ENCODE measurements at regions not wholly inside any gene's neighbourhood (a gene's known extent, or its start where the extent isn't known, plus 50 kb on each side); places are given as distances from the start of the nearest gene placed in this dataset.

DNA sequence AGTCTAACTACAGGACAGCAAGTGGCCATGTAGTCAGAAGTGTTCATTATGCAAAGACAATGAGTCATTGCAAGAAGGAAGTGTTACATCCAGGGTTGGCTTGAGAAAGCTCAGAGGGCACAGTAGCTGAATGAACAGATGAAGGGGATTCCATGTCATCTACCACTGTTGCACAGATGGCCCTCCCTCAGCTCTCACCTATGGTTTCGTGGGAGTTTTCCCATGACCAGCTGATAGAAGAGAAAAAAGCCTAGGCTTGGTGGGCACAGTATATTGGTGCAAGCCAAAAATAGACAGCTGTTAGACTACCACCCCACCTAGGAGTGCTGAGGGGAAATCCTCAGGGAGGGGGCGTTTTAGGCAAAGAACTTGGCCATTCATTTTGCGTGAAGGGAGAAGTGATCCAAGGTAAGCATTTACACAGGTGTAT is 217.0 kb downstream of the DMRT2 start:
- no peak for DNase-seq (ENCODE audit: low read depth)

DNA sequence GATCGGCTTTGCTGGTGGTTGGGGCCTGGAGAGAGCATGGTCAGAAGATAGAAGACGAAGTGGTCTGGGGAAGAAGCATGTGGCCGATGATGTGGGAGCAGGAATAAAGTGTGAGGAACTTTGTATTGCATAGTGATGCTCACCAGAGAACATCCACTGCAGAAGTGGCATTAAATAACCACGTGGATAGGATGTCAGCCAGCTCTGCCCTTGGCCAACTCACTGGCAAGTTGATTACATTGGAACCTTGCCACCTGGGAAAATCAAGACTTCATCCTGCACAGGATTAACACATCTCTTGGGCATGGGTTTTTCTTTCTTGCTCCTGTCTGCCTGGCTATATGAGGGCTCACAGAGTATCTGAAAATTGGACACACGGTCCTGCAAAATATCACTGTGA is 217.4 kb downstream of the DMRT2 start:
- no peak for DNase-seq (ENCODE audit: low read depth)

DNA sequence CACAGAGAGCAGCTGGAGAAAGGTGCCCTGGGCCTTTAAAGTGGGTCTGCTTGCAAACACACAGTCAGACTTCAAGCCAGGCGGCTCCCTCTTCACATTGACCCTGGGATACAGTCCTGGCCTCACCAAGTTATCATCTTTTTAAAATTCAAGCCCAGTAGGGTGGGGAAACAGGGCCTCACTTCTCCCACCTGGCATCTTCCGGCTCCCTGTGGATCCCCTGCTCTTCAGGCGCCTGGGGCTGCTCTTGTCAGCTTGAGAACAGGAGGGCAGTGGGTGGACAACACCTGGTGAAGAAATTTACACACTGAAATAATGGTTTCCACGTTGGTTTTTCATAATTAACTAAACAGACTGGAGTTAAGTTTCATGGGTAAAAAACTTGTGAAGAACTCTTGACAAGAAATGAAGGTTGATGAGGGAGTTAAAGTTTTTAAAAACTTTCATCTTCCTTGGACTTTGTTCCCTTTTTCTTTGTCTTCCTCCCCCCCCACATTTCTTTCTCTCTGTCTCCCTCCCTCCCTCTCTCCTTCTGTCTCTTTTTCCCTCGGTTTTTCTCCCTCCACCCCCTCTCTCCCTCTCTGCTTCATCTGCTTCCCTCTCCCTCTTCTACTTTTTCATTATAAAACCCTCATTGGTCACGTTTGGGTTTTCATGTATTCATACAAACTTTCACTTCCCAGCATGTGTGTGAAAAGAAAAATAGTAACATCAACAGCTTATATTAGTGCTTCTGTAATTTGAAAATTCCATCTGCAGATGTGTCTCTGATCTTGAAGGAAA is 219.6 kb downstream of the DMRT2 start:
- no peak for DNase-seq (ENCODE audit: low read depth)

- no peak for DNase-seq (ENCODE audit: low read depth)
These were observed 221.2 kb downstream of the DMRT2 start for GRCh38 chr9:1271367-1271766.

DNA sequence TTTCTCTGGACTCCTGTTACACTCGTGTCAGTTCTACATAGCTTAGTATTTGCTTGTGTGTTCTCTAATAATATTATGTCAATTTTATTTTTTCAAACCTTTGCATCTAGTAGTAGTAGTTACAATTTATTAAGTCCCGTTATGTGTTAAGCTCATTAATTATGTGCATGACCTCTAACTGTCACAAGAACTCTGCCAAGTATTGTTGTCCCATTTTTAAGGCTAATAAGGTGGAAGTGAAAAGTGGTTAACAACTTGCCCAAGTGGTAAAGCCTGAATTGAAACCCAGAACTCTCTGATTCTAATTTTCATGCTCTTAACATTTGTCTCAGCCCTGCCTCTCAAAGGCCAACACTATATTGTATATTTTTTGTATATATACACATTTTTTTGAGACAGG is 221.6 kb downstream of the DMRT2 start:
- no peak for DNase-seq (ENCODE audit: low read depth)

DNA sequence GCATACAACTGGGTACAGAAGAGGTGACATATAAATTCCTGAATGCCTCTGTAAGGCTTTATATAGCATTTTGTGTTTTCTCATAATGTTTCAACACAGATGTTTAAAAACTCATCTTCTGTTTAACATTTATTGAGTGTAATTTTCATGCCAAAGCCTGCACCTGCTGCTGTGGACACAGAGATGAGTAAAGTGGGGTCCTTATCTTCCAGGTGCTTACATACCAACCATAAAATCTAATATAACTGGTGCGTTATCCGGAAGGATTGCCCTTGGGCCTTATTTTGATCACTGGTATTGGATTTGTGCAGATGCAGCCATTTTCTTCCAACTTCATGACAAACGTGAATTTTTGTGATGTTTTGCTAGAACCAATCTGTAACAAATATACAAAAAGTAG is 222.3 kb downstream of the DMRT2 start:
- no peak for DNase-seq (ENCODE audit: low read depth)

DNA sequence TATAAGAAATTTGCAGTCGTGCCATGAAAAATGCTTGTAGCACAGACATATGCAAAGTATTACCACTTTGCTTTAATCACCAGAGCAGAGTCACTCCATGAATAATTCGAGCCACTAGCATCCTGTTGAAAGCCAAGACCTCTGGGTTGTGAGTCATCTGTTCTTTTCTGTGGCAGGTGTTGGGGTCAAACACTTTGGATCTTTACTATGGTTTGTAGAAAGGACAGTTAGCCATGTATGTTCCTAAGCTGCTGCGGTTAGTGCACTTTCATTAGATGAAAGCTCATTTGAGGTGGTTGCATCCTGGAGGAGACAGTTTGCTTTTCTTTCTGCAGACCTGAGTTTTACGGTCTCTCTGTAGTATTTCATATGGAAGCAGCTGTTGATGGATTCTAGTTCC is 223.7 kb downstream of the DMRT2 start:
- DNase-seq (ENCODE audit: low read depth) = no peak

DNA sequence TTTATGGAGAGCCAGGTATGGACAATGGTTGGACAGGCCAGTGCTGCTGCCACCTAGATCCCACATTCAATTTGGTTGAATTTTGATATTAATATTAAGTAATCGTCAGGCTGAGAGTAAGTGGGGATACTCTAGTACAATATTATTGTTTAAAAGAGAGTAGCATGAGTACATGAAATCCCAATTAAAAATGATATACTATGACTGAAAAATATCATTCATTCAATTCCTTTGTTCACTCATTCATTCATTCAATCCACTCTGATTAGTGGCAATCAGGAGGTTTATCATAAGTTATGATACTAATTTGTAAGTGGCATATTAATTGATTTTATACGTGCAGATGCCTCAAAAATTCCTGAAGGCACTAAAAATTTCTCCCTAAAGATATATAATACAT is 224.2 kb downstream of the DMRT2 start:
- no peak for DNase-seq (ENCODE audit: low read depth)

DNA sequence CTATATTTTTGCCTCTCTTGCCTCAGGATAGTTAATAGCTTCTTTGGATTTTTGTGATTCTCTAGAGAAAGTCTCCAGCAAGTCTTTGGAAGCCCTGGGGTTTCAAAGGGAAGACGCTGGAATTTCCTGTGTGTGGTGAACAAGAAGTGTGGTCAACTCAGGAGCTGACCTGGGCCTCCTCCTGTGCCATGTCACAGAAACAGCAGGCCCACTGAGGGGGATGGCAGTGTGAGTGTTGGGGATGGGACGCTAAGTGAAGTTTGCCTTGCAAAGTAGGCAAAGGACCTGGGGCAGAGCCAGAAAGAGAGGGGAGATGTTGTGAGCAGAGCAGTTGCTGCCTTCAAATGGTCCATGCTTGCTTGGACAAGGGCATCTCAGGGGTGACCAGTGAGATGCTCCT is 226.3 kb downstream of the DMRT2 start:
- no peak for DNase-seq (ENCODE audit: low read depth)

DNA sequence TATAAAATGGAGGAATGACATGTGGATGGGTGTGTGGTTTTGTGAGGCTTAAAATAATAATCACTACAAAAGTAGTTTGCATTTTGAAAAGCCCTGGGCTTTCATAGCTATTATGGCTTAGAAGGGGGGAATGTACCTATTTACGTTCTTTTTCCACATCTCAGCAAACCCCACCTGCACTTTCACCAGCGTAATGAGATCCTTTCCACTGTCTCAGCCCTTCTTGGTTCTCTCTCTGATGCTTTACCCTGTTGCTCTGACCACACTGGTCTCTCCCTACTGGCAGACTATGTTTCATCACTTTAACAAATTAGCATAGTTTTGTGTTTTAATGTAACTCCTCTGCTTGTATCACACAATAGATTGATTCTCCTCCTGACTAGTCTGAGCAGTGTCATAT is 234.6 kb downstream of the DMRT2 start:
- DNase-seq (ENCODE audit: low read depth) = no peak

DNA sequence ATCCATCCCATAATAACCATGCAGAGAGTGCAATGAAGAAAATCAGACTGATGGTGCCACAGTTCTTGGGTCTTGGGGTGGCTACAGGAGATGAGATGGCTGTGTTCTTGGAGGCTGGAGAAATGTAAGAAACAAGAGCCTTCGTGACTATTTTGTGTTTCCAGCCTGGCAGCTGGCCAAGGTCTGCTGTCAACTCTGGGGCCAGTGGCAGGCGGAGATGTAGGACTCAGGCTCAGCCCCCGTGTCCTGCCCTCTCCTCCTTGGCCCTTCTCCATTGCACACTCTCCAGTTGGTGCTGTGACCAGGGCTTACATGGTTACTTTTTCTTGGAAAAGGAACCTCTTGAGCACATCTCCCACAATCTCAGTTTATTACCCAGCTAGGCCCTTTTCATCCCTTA is 235.4 kb downstream of the DMRT2 start:
- DNase-seq (ENCODE audit: low read depth) = no peak

DNA sequence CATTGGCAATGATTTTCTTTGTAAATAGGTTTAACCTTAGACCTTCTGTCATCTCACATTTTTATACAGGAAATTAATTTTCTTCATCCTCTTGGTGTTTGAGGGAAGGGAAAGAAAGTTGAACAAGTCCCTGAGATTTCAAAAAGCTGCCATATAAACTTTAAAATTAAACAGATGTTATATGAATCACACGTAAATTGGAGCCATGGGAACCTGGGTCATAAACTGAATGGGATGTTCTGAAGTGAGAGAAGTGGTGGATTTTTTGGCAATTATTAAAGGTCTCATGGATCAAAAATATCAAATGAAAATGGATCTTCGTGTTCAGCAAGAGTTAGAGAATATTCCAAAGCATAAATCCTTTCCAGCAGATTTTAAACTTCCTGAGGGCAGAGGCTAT is 242.2 kb downstream of the DMRT2 start:
- no peak for DNase-seq (ENCODE audit: low read depth)

DNA sequence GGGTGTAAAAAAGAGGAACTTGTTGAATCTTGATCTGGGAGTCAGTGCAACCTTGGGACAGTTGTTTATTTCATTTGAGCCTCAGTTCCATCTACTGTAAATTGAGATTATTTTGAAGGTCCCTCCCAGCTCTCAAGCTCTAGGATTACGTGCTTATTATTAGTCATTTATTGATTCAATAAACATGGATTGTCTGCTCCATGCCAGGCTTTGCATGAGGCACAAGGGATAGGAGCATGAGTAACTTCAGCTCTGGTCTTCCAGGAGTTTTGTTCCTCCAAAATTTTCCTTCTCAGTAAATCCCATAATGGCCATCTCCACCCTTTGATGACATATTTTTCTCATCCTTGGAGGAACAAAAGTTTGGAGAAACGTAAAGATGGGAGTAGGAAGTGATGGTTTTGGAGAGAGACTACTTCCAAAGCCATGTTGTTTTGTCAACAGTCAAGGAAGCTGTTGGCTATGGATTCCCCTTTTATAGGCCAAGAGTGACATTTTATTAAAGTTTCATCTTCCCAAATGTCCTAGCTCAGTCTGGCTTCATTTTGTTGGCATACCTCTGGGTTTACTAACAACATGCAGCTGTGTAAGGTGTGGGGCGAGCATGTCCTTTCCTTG is 244.6 kb downstream of the DMRT2 start:
- no peak for DNase-seq (ENCODE audit: low read depth)

DNA sequence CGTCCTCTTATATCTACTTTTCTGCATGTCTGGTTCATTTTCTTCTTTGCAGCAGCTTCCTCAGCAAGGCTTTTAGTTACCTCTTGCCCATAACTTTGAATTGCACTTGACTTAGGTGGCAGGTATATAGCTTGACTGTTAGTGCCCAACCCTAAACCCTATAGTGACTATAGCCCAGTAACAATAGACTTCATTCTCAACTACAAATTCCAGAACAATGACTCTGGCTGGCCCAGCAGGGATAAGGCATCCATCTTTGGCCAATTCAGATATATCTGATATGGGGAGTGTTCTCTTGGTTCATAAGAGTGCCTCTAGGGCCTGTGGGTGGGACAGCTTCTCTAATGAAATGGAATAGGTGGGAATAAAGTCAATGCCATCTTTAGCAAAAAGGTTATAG is 246.2 kb downstream of the DMRT2 start:
- DNase-seq (ENCODE audit: low read depth) = no peak

DNA sequence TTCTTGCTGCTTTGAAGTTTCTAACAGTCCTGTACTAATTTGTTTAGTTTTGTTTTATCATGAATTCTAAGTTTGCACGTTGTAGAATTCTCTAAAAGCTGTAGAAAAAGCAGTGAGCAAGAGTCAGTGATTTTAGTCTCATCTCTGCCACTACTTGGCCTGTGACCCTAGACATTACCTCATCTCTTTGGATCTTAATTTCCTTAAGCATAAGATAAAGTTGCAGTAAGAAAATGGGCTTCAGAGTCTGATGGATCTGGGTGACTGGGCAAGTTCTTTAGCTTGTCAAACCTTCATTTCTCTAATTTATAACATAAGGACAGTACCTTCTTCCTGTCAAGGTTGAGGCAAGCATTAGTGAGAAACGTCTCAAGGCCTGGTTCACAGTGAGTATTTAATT is 247.9 kb downstream of the DMRT2 start:
- DNase-seq (ENCODE audit: low read depth) = no peak

DNA sequence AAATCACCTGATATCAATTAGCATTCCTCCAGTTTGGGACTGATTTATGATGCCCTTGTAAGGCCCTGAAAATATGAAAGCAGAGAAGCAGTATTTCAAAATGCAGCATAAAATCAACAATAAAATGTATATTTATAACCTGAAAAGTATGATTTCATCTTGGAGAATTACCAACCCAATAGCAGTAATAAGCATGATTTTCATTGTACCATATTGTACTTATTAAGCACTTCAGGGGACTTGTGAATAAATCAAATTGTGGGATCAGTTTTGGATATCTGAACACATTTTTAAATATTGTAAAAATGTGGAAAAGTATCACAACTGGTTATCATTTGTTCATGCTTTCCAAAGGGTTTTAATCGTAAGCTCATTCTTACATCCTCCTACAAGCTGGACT is 250.8 kb downstream of the DMRT2 start:
- DNase-seq (ENCODE audit: low read depth) = no peak

GRCh38 chr9:1303932-1304331 is 253.8 kb downstream of the DMRT2 start:
- DNase-seq (ENCODE audit: low read depth) = no peak

DNA sequence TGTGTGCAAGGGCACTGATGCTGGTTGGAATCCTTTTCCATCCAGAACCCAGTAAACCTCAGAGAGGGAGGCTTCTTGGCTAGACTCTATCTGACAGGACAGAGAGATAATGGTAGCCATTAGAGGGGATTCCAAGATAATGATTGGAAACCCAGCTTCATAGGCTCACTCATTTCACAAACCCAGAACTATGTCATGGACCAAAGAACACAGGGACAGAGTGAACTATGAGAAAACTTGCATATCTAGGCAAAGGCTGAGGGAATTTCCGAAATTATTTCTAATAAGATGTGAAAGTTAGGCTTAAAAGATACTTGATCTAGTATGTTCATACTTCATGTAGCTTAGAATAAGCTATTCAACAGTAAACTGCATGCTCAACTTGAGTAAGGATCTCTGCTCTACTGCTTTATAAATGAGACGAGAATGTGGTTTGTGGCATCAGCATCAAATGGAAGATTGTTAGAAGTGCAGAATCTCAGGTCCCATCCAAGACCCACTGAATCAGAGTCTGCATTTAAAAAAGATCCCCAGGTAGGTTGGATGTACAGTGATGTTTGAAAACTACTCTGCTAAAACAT is 261.4 kb downstream of the DMRT2 start:
- DNase-seq (ENCODE audit: low read depth) = no peak

DNA sequence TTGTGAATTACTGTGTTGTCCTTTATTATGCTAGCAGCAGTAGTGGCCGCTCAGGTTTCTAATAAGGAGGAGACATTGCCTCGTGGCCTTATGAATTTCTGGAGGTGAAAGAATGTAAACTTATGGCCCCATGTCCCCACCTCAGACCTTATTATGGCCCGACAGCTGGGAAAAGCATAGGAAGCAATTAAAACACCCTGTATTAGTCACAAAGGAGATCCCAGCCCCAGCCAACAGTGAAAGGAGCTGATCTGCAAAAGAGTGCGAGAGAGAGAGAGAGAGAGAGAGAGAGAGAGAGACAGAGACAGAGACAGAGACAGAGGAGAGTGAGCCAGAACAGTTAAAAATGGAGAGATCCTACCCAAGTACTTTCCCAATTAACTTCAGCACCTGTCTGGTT is 269.3 kb downstream of the DMRT2 start:
- DNase-seq (ENCODE audit: low read depth) = no peak

DNA sequence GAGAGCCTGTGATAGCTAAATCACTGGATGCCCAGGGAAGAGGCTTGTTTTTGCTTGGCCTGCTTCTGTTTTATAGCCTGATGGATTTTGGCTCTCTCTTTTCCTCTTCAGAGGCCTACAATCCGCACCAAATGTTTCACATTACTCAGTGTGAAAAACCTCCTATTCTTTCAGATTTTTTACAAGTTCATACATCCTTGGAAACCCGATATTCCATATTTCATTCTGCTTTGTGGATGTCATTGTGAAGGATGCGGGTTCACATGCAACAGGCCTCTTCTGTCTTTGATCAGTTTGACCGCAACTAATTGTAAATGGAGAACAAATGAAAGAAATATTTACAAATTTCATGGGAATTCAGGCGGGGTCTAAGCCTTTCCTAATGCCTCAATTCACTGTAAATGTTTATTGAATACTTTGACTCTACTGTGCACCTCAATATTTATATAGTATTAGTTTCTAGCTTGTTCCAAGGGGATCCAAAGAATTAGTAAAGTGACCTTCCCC is 269.9 kb downstream of the DMRT2 start:
- DNase-seq (ENCODE audit: low read depth) = no peak

- no peak for DNase-seq (ENCODE audit: low read depth)
These were observed 270.5 kb downstream of the DMRT2 start for GRCh38 chr9:1320607-1321195.

DNA sequence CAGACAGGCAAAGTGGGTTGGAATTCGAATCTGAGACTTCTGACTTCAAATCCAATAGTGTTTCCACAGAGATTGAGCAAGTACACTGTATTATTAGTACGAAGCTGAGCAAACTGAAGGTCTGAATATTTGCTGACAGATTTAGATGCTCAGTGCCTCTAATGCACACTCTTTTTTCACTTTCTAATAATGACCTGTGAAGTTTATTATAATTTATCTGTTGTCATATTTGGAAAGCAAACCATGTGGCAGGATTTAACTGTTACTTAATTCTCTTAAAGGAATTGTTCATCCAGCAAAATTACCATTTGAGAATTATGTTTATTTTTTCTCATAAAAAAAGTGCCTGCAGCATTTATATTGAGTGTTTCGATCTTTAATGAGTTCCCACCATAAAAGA is 277.3 kb downstream of the DMRT2 start:
- no peak for DNase-seq (ENCODE audit: low read depth)

DNA sequence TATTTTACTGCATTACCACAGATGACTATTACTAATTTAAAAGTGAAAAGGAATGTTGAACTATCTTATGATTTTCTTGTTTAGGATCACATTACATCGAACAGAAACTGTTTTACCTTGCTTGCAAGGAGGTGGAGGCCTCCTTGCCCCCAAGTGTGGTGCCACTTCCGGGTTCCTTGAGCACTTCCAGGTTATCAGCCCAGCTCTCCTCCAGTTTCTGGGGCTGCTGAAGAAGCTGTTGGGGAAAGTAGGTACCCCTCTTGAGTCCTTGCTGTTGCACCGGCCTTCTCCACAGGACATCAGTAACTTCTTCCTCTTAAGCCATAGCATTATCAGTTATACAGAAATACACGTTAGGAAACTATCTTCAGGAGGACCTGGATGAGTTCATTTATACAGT is 278.2 kb downstream of the DMRT2 start:
- DNase-seq (ENCODE audit: low read depth) = no peak
